Esophagus squamous epithelium (tissue), 5 donors: ENCODE measurements at regions not wholly inside any gene's neighbourhood (a gene's known extent, or its start where the extent isn't known, plus 50 kb on each side); places are given as distances from the start of the nearest gene placed in this dataset.

Experiments used
- DNase-seq: peaks from one replicate; lab custom pipeline; 2025; lab: John Stamatoyannopoulos, UW
- H3K27ac ChIP-seq, 4 donors: fragments of 200-600 bp; sonication (generic); one replicate each; pipeline ENCODE4 v1.5.1; 2016 to 2019; ENCODE audit warnings: mild to moderate bottlenecking in 1 of 4
- H3K27me3 ChIP-seq, 4 donors: fragments of 200-600 bp; sonication (generic); 1 replicate in 3 of 4; 2 replicates in 1 of 4; pipeline versions ENCODE4 v1.5.1 to v1.6.0; 2017 to 2021; ENCODE audit warnings: antibody characterized with exemption in 1 of 4
- H3K36me3 ChIP-seq, 3 donors: fragments of 200-600 bp; sonication (generic); one replicate each; pipeline ENCODE4 v1.5.1; 2016 to 2019
- H3K4me1 ChIP-seq, 3 donors: fragments of 200-600 bp; sonication (generic); one replicate each; pipeline ENCODE4 v1.5.1; 2017 to 2019
- H3K4me3 ChIP-seq, 4 donors: fragments of 200-600 bp; sonication (generic); 1 replicate in 3 of 4; 2 replicates in 1 of 4; pipeline ENCODE4 v1.5.1; 2016 to 2019; ENCODE audit warnings: mild to moderate bottlenecking in 2 of 4, moderate library complexity in 1 of 4
- H3K9me3 ChIP-seq, 3 donors: fragments of 200-600 bp; sonication (generic); one replicate each; pipeline ENCODE4 v1.5.1; 2016 to 2019
- CTCF ChIP-seq, 6 experiments: fragments of 450-650 bp in 4 of 6; fragments of 200-600 bp in 2 of 6; sonication (generic) in 2 of 6; IDR thresholded peaks; one replicate each; pipeline ENCODE4 v1.5.1; 2016 to 2019; ENCODE audit warnings: antibody characterized with exemption in 6 of 6, mild to moderate bottlenecking in 4 of 6, moderate library complexity in 4 of 6
- POLR2A ChIP-seq, 4 donors: fragments of 450-650 bp; IDR thresholded peaks; one replicate each; pipeline ENCODE4 v1.6.1; 2017; ENCODE audit warnings: antibody characterized with exemption in 4 of 4, mild to moderate bottlenecking in 4 of 4, moderate library complexity in 3 of 4
- WGBS, 2 donors: methylation state at CpG; one replicate each; pipeline ENCODE4 v1.1.5; 2018; 5-methylcytosine and 5-hydroxymethylcytosine counted together
- intact Hi-C: fragments of 100-400 bp; cut with DNase I; formaldehyde crosslinking; loops from one replicate; pipeline ENCODE4 v1.15.0; 2022
- donor health status: DM: yes; HTN: yes; CAD: no.

- H3K36me3 ChIP-seq, result no peaks in the 10 kb centered on the region
Measured at GRCh38 chr12:98244136-98244535, 271.3 kb upstream of the TMPO start.

GRCh38 chr12:98253207-98254037, 262.0 kb upstream of the TMPO start:
- H3K36me3 ChIP-seq, result no peaks in the 10 kb centered on the region
- 29 to 51% methylated on average over 7 of the region's 7 CpGs for WGBS, 2 donors
- no peaks in the 10 kb centered on the region for H3K27me3 ChIP-seq
- no peak overlapping the region for H3K27ac ChIP-seq
- no peak for DNase-seq
- intact Hi-C loops, result no loop called here
- no peak overlapping the region for H3K4me3 ChIP-seq
- no peaks in the 10 kb centered on the region for H3K4me1 ChIP-seq
- TF ChIP-seq CTCF (IDR thresholded peaks at IDR 0.05), result no peak
- TF ChIP-seq POLR2A (IDR thresholded peaks at IDR 0.05), result no peak
- no peaks in the 10 kb centered on the region for H3K9me3 ChIP-seq

More at GRCh38 chr12:98244136-98244535, 271.3 kb upstream of the TMPO start:
- Histone ChIP-seq H3K27me3 (no peaks in the 10 kb centered on the region), H3K4me1 (no peaks in the 10 kb centered on the region), H3K27ac (no peak overlapping the region), H3K4me3 (no peak overlapping the region), H3K9me3 (no peaks in the 10 kb centered on the region)
- intact Hi-C loops, result no loop called here
- WGBS, 2 donors, result 70 to 88% methylated on average over 2 of the region's 2 CpGs
- DNase-seq, result no peak
- TF ChIP-seq POLR2A (IDR thresholded peaks at IDR 0.05) (no peak), CTCF (IDR thresholded peaks at IDR 0.05) (no peak)

GRCh38 chr12:98256830-98257229, 258.6 kb upstream of the TMPO start:
- 95 to 100% methylated on average over 1 of the region's 1 CpG for WGBS, 2 donors

GRCh38 chr12:98259693-98260092, 255.7 kb upstream of the TMPO start:
- intact Hi-C loops, result no loop called here
- Histone ChIP-seq H3K4me1 (no peaks in the 10 kb centered on the region), H3K4me3 (no peak overlapping the region), H3K27ac (no peak overlapping the region), H3K36me3 (no peaks in the 10 kb centered on the region), H3K27me3 (no peaks in the 10 kb centered on the region), H3K9me3 (no peaks in the 10 kb centered on the region)
- DNase-seq, result no peak
- 29 to 32% methylated on average over 5 of the region's 5 CpGs for WGBS, 2 donors
- TF ChIP-seq POLR2A (IDR thresholded peaks at IDR 0.05), result no peak

More at GRCh38 chr12:98256830-98257229, 258.6 kb upstream of the TMPO start:
- Histone ChIP-seq H3K4me1 (no peaks in the 10 kb centered on the region), H3K36me3 (no peaks in the 10 kb centered on the region), H3K4me3 (no peak overlapping the region), H3K9me3 (no peaks in the 10 kb centered on the region), H3K27ac (no peak overlapping the region), H3K27me3 (no peaks in the 10 kb centered on the region)
- DNase-seq, result no peak
- TF ChIP-seq CTCF (IDR thresholded peaks at IDR 0.05) (no peak), POLR2A (IDR thresholded peaks at IDR 0.05) (no peak)
- intact Hi-C loops, result no loop called here

- no peak for TF ChIP-seq POLR2A (IDR thresholded peaks at IDR 0.05)
- TF ChIP-seq CTCF (IDR thresholded peaks at IDR 0.05), result no peak
- intact Hi-C loops, result no loop called here
- Histone ChIP-seq H3K9me3 (no peaks in the 10 kb centered on the region), H3K4me1 (no peaks in the 10 kb centered on the region), H3K36me3 (no peaks in the 10 kb centered on the region), H3K27ac (no peak overlapping the region), H3K27me3 (no peaks in the 10 kb centered on the region), H3K4me3 (no peak overlapping the region)
- 17 to 50% methylated on average over 2 to 3 of the region's 5 CpGs for WGBS, 2 donors
- DNase-seq, result no peak
Measured at GRCh38 chr12:98260276-98260675, 255.1 kb upstream of the TMPO start.
